SK-N-SH treated with all-trans-retinoic acid at 6 μM for 48 hours (cell line): ENCODE measurements at regions not wholly inside any gene's neighbourhood (a gene's known extent, or its start where the extent isn't known, plus 50 kb on each side); places are given as distances from the start of the nearest gene placed in this dataset.

Experiments
- ATAC-seq: fragments of 200-7000 bp; cut with Tn5 transposase; 3 replicates; pipeline ENCODE4 v1.9.1; 2020; ENCODE audit warnings: mild to moderate bottlenecking, moderate library complexity
- ARNTL ChIP-seq: fragments of 450-650 bp; formaldehyde crosslinking; IDR thresholded peaks from 2 replicates; pipeline ENCODE4 v1.5.0; 2020; ENCODE audit warnings: low read depth, mild to moderate bottlenecking, moderate library complexity, borderline replicate concordance
- BACH2 ChIP-seq: fragments of 250-450 bp; sonication (Bioruptor Pico); IDR thresholded peaks from 2 replicates; pipeline ENCODE4 v1.9.0; 2021; ENCODE audit warnings: mild to moderate bottlenecking, borderline replicate concordance
- CREB5 ChIP-seq: fragments of 250-450 bp; sonication (Bioruptor Pico); IDR thresholded peaks from 2 replicates; pipeline ENCODE4 v1.5.1; 2020; ENCODE audit warnings: low read depth, mild to moderate bottlenecking, moderate library complexity
- CSDC2 ChIP-seq: fragments of 250-450 bp; sonication (Bioruptor Pico); IDR thresholded peaks from 2 replicates; pipeline ENCODE4 v1.5.0; 2020; ENCODE audit warnings: mild to moderate bottlenecking, moderate library complexity
- CSRNP3 ChIP-seq: fragments of 250-450 bp; sonication (Bioruptor Pico); IDR thresholded peaks from 2 replicates; pipeline ENCODE4 v1.5.1; 2021; ENCODE audit warnings: mild to moderate bottlenecking, moderate library complexity
- ESRRG ChIP-seq: fragments of 250-450 bp; sonication (Bioruptor Pico); IDR thresholded peaks from 2 replicates; pipeline ENCODE4 v1.6.1; 2021; ENCODE audit warnings: mild to moderate bottlenecking
- GLIS3 ChIP-seq: fragments of 250-450 bp; sonication (Bioruptor Pico); IDR thresholded peaks from 2 replicates; pipeline ENCODE4 v1.5.0; 2020; ENCODE audit warnings: mild to moderate bottlenecking, moderate library complexity
- ISL1 ChIP-seq: fragments of 250-450 bp; sonication (Bioruptor Pico); IDR thresholded peaks from 2 replicates; pipeline ENCODE4 v2.1.2; 2022; ENCODE audit warnings: mild to moderate bottlenecking, moderate library complexity
- OSR1 ChIP-seq: fragments of 250-450 bp; sonication (Bioruptor Pico); IDR thresholded peaks from 2 replicates; pipeline ENCODE4 v1.8.0; 2022; ENCODE audit warnings: moderate library complexity, mild to moderate bottlenecking, inconsistent platforms
- PATZ1 ChIP-seq: fragments of 250-450 bp; sonication (Bioruptor Pico); IDR thresholded peaks from 2 replicates; pipeline ENCODE4 v1.8.0; 2020; ENCODE audit warnings: mild to moderate bottlenecking, moderate library complexity, borderline replicate concordance
- POU6F1 ChIP-seq: fragments of 250-450 bp; sonication (Bioruptor Pico); IDR thresholded peaks from 2 replicates; pipeline ENCODE4 v1.8.0; 2021; ENCODE audit warnings: low read depth, mild to moderate bottlenecking, moderate library complexity, borderline replicate concordance
- PPARA ChIP-seq: fragments of 250-450 bp; sonication (Bioruptor Pico); IDR thresholded peaks from 2 replicates; pipeline ENCODE4 v1.5.0; 2020; ENCODE audit warnings: mild to moderate bottlenecking, borderline replicate concordance
- RARB ChIP-seq: fragments of 250-450 bp; sonication (Bioruptor Pico); IDR thresholded peaks from 2 replicates; pipeline ENCODE4 v1.8.0; 2021; ENCODE audit warnings: mild to moderate bottlenecking, moderate library complexity
- SNAI2 ChIP-seq: fragments of 250-450 bp; sonication (Bioruptor Pico); IDR thresholded peaks from 2 replicates; pipeline ENCODE4 v1.5.0; 2020; ENCODE audit warnings: mild to moderate bottlenecking, moderate library complexity
- TCF4 ChIP-seq: fragments of 250-450 bp; sonication (Bioruptor Pico); IDR thresholded peaks from 2 replicates; pipeline ENCODE4 v1.8.0; 2021; ENCODE audit warnings: mild to moderate bottlenecking, moderate library complexity, borderline replicate concordance
- TOX ChIP-seq: fragments of 250-450 bp; sonication (Bioruptor Pico); IDR thresholded peaks from 2 replicates; pipeline ENCODE4 v1.8.0; 2021; ENCODE audit warnings: mild to moderate bottlenecking, moderate library complexity, borderline replicate concordance
- TSHZ2 ChIP-seq: fragments of 250-450 bp; sonication (Bioruptor Pico); IDR thresholded peaks from 2 replicates; pipeline ENCODE4 v1.5.0; 2020; ENCODE audit warnings: mild to moderate bottlenecking, moderate library complexity
- ZC3H10 ChIP-seq: fragments of 250-450 bp; sonication (Bioruptor Pico); IDR thresholded peaks from 2 replicates; pipeline ENCODE4 v1.5.1; 2021; ENCODE audit warnings: mild to moderate bottlenecking, moderate library complexity
- ZFP3 ChIP-seq: fragments of 250-450 bp; sonication (Bioruptor Pico); IDR thresholded peaks from 2 replicates; pipeline ENCODE4 v1.5.0; 2020; ENCODE audit warnings: mild to moderate bottlenecking, moderate library complexity
- ZNF565 ChIP-seq: fragments of 450-650 bp; formaldehyde crosslinking; conservative IDR thresholded peaks from 2 replicates; pipeline ENCODE4 v1.5.0; 2020; ENCODE audit warnings: low read depth, mild to moderate bottlenecking, moderate library complexity

- TF ChIP-seq CREB5 (CRISPR knock-in tag) (no peak), OSR1 (CRISPR knock-in tag) (no peak), SNAI2 (CRISPR knock-in tag) (no peak), ISL1 (CRISPR knock-in tag) (no peak), ESRRG (CRISPR knock-in tag) (no peak), BACH2 (CRISPR knock-in tag) (no peak), CSDC2 (CRISPR knock-in tag) (no peak), TOX (CRISPR knock-in tag) (no peak), ZNF565 (CRISPR knock-in tag) (no peak)
- no peak for ATAC-seq
Observed at GRCh38 chr6:2531426-2532215, 219.1 kb downstream of the MYLK4 start.

- ATAC-seq, result no peak
- TF ChIP-seq ZFP3 (no peak), SNAI2 (CRISPR knock-in tag) (no peak), PPARA (CRISPR knock-in tag) (no peak), CSRNP3 (CRISPR knock-in tag) (no peak), BACH2 (CRISPR knock-in tag) (no peak), ESRRG (CRISPR knock-in tag) (no peak), ISL1 (CRISPR knock-in tag) (no peak)
Observed at GRCh38 chr6:2529211-2529719, 221.5 kb downstream of the MYLK4 start.

GRCh38 chr6:2528156-2528555 is 222.6 kb downstream of the MYLK4 start:
- ATAC-seq, result no peak
- TF ChIP-seq SNAI2 (CRISPR knock-in tag) (no peak), RARB (CRISPR knock-in tag) (no peak), ZC3H10 (no peak), TCF4 (no peak), TSHZ2 (no peak), ESRRG (CRISPR knock-in tag) (no peak), GLIS3 (CRISPR knock-in tag) (no peak), OSR1 (CRISPR knock-in tag) (no peak), TOX (CRISPR knock-in tag) (no peak), ARNTL (CRISPR knock-in tag) (no peak), BACH2 (CRISPR knock-in tag) (no peak), CSDC2 (CRISPR knock-in tag) (no peak)

GRCh38 chr6:2526766-2527165 is 224.0 kb downstream of the MYLK4 start:
- TF ChIP-seq POU6F1 (CRISPR knock-in tag), result no peak
- no peak for TF ChIP-seq PATZ1 (CRISPR knock-in tag)
- no peak for ATAC-seq
